SK-N-SH (cell line): ENCODE measurements at regions not wholly inside any gene's neighbourhood (a gene's known extent, or its start where the extent isn't known, plus 50 kb on each side); places are given as distances from the start of the nearest gene placed in this dataset.

Experiments used
- CTCF ChIA-PET: fragments of 300-600, 350-600 bp; formaldehyde crosslinking; extraction: SDS; loops from one replicate; lab custom pipeline; 2021; lab: Yijun Ruan, JAX
- POLR2A ChIA-PET: fragments of 350-600 bp; sonication (Branson Sonifier 250); formaldehyde crosslinking; extraction: SDS; loops from one replicate; lab custom pipeline; 2020; ENCODE audit warnings: antibody characterized with exemption, inconsistent platforms; lab: Yijun Ruan, JAX
- DNase-seq: peaks from one replicate; pipeline ENCODE4 v3.0.0; 2012
- H2AFZ ChIP-seq: fragments of 200-600 bp; sonication (generic); 2 replicates; pipeline ENCODE4 v1.8.1; 2016; ENCODE audit warnings: antibody characterized with exemption, mild to moderate bottlenecking, low read depth
- H3F3A ChIP-seq: fragments of 200-600 bp; sonication (generic); replicated peaks from 2 replicates; pipeline ENCODE3; 2016; ENCODE audit warnings: antibody characterized with exemption, mild to moderate bottlenecking; ENCODE audit not compliant: insufficient read depth
- H3K27ac ChIP-seq, 2 experiments: fragments of 200-500 bp in 1 of 2; fragments of 200-600 bp in 1 of 2; sonication (Bioruptor generic) in 1 of 2; sonication (generic), shearing (Covaris generic) in 1 of 2; 2 replicates each; pipeline versions ENCODE4 v1.5.1 to v1.6.1; 2014 to 2016; ENCODE audit warnings: low read depth in 2 of 2, inconsistent platforms in 1 of 2, low read length in 1 of 2, mild to moderate bottlenecking in 1 of 2, mixed read lengths in 1 of 2
- H3K27me3 ChIP-seq: fragments of 200-600 bp; sonication (generic), shearing (Covaris generic); 2 replicates; pipeline ENCODE4 v1.6.1; 2016; ENCODE audit warnings: mixed run types; ENCODE audit not compliant: insufficient read depth
- H3K36me3 ChIP-seq, 2 experiments: fragments of 200-500 bp in 1 of 2; fragments of 200-600 bp in 1 of 2; sonication (Bioruptor generic) in 1 of 2; sonication (generic) in 1 of 2; replicated peaks in 1 of 2; 2 replicates each; pipeline versions ENCODE3 to v1.5.1; 2014 to 2016; ENCODE audit warnings: low read length in 1 of 2, mild to moderate bottlenecking in 1 of 2; ENCODE audit not compliant: insufficient read depth in 2 of 2, control insufficient read depth in 1 of 2
- H3K4me1 ChIP-seq, 2 experiments: fragments of 200-500 bp in 1 of 2; fragments of 200-600 bp in 1 of 2; sonication (Bioruptor generic) in 1 of 2; sonication (generic), shearing (Covaris generic) in 1 of 2; 2 replicates each; pipeline versions ENCODE4 v1.5.1 to v1.6.1; 2014 to 2016; ENCODE audit warnings: low read depth in 1 of 2, low read length in 1 of 2, mixed run types in 1 of 2; ENCODE audit not compliant: insufficient read depth in 2 of 2, control insufficient read depth in 1 of 2
- H3K4me2 ChIP-seq: fragments of 200-600 bp; sonication (generic), shearing (Covaris generic); 2 replicates; pipeline ENCODE4 v1.6.1; 2017; ENCODE audit warnings: mixed run types
- H3K4me3 ChIP-seq, 2 experiments: fragments of 200-500 bp in 1 of 2; fragments of 200-600 bp in 1 of 2; sonication (Bioruptor generic) in 1 of 2; sonication (generic), shearing (Covaris generic) in 1 of 2; 2 replicates each; pipeline versions ENCODE4 v1.5.1 to v1.8.1; 2014 to 2016; ENCODE audit warnings: low read depth in 2 of 2, inconsistent platforms in 1 of 2, low read length in 1 of 2, mild to moderate bottlenecking in 1 of 2, mixed read lengths in 1 of 2, moderate library complexity in 1 of 2
- H3K79me2 ChIP-seq: fragments of 200-600 bp; sonication (generic); 2 replicates; pipeline ENCODE4 v1.8.1; 2017; ENCODE audit warnings: mild to moderate bottlenecking; ENCODE audit not compliant: insufficient read depth
- H3K9ac ChIP-seq: fragments of 200-600 bp; sonication (generic); 2 replicates; pipeline ENCODE4 v1.6.1; 2017; ENCODE audit warnings: mixed run types
- H3K9me2 ChIP-seq: fragments of 200-600 bp; sonication (generic); 2 replicates; pipeline ENCODE4 v1.6.1; 2017; ENCODE audit warnings: mixed run types
- H3K9me3 ChIP-seq: fragments of 200-600 bp; sonication (generic); 2 replicates; pipeline ENCODE4 v1.6.1; 2017; ENCODE audit warnings: mixed run types, mild to moderate bottlenecking, moderate library complexity
- H4K20me1 ChIP-seq: fragments of 200-600 bp; sonication (generic); 2 replicates; pipeline ENCODE4 v1.6.1; 2017; ENCODE audit warnings: mild to moderate bottlenecking, mixed run types; ENCODE audit not compliant: insufficient read depth
- ELF1 ChIP-seq: IDR thresholded peaks from 2 replicates; pipeline ENCODE4 v1.4.0; 2012
- EZH2phosphoT487 ChIP-seq: fragments of 200-600 bp; sonication (generic); IDR thresholded peaks from 2 replicates; pipeline ENCODE4 v1.6.1; 2017; ENCODE audit warnings: low read depth, mixed run types, mild to moderate bottlenecking, antibody characterized with exemption, moderate library complexity, borderline replicate concordance
- FOXM1 ChIP-seq: IDR thresholded peaks from 2 replicates; pipeline ENCODE4 v1.4.0; 2012; ENCODE audit warnings: low read depth, mild to moderate bottlenecking
- GATA2 ChIP-seq: sonication (generic); formaldehyde crosslinking; IDR thresholded peaks from 2 replicates; pipeline ENCODE4 v1.5.0; 2020; ENCODE audit warnings: mild to moderate bottlenecking, missing genetic modification reagents
- IRF3 ChIP-seq: fragments of 150-350 bp; IDR thresholded peaks from 2 replicates; pipeline ENCODE4 v1.6.1; 2016; ENCODE audit warnings: mild to moderate bottlenecking, low read depth, low read length
- JUND ChIP-seq: IDR thresholded peaks from 2 replicates; pipeline ENCODE4 v1.4.0; 2012
- MEF2A ChIP-seq: IDR thresholded peaks from 2 replicates; pipeline ENCODE4 v1.4.0; 2012; ENCODE audit warnings: low read depth, borderline replicate concordance
- MXI1 ChIP-seq: IDR thresholded peaks from 2 replicates; pipeline ENCODE4 v1.6.1; 2012; ENCODE audit warnings: mild to moderate bottlenecking, low read depth, low read length, improper control_type of control experiment
- NFIC ChIP-seq: IDR thresholded peaks from 2 replicates; pipeline ENCODE4 v1.4.0; 2012; ENCODE audit warnings: borderline replicate concordance
- NRF1 ChIP-seq: IDR thresholded peaks from 2 replicates; pipeline ENCODE4 v1.6.1; 2012; ENCODE audit warnings: low read depth, mild to moderate bottlenecking, low read length
- PBX3 ChIP-seq: IDR thresholded peaks from 2 replicates; pipeline ENCODE4; 2012
- POLR2AphosphoS5 ChIP-seq: IDR thresholded peaks from 2 replicates; pipeline ENCODE4 v1.6.1; 2012; ENCODE audit warnings: low read depth, low read length
- RXRA ChIP-seq: IDR thresholded peaks from 2 replicates; pipeline ENCODE4 v1.4.0; 2012; ENCODE audit warnings: low read depth, mild to moderate bottlenecking, borderline replicate concordance
- SMC3 ChIP-seq: IDR thresholded peaks from 2 replicates; pipeline ENCODE4 v1.6.1; 2012; ENCODE audit warnings: low read depth, low read length, improper control_type of control experiment
- TEAD4 ChIP-seq: IDR thresholded peaks from 2 replicates; pipeline ENCODE4 v1.4.0; 2012; ENCODE audit warnings: mild to moderate bottlenecking, borderline replicate concordance; ENCODE audit not compliant: insufficient read depth
- WGBS: methylation state at CpG from one replicate; pipeline ENCODE4 v1.1.6; 2017; ENCODE audit warnings: low lambda C conversion rate; 5-methylcytosine and 5-hydroxymethylcytosine counted together
- TF ChIP-seq, protein P1 (sequence below): IDR thresholded peaks from 2 replicates; pipeline ENCODE4 v1.6.1; 2012; ENCODE audit warnings: mild to moderate bottlenecking, low read depth, low read length, moderate library complexity
- TF ChIP-seq, protein P2 (sequence below): IDR thresholded peaks from 2 replicates; pipeline ENCODE4 v1.4.0; 2012; ENCODE audit warnings: low read depth, borderline replicate concordance
- TF ChIP-seq, protein P3 (sequence below): fragments of 200-600 bp; sonication (generic); IDR thresholded peaks from 2 replicates; pipeline ENCODE4 v1.6.1; 2017; ENCODE audit warnings: antibody characterized with exemption, mild to moderate bottlenecking, moderate library complexity
- TF ChIP-seq, protein P4 (sequence below): IDR thresholded peaks from 2 replicates; pipeline ENCODE4 v1.4.0; 2012; ENCODE audit warnings: low read depth
- TF ChIP-seq, protein P5 (sequence below): fragments of 150-350 bp; IDR thresholded peaks from 2 replicates; pipeline ENCODE4 v1.6.1; 2017; ENCODE audit warnings: antibody characterized with exemption, low read length, low read depth, borderline replicate concordance

DNA sequence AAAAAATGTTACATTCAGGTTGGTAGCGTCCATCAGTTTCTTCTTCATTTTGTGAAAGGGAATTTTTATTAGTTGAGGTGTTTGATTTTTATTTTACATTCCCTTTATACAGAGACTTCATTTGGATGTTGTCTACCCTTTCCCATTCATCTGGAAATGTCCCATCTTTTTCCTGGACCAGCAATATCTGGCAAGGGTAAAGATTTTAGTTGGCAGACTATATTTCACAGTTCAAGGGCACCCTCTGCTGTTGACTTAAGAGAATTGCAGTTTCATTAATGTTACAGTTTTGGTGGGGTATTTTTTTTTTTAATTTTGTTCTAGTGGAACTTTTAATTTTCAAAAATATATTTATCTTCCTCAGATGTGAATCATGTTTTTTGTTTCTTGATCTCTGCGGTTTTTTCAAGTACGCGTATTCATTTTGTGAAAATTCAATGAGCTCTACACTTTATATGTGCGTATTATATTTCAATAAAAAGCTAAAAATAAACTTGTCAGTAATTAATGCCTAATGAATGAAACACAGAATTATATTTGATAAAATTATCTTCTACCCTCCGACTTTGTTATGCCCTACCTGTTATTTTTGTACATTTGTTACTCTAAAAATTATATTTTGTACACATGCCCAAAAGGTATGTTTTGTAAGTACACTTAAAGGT, 97.9 kb upstream of the KLF14 start (continued):
- TF ChIP-seq, protein P1, sequence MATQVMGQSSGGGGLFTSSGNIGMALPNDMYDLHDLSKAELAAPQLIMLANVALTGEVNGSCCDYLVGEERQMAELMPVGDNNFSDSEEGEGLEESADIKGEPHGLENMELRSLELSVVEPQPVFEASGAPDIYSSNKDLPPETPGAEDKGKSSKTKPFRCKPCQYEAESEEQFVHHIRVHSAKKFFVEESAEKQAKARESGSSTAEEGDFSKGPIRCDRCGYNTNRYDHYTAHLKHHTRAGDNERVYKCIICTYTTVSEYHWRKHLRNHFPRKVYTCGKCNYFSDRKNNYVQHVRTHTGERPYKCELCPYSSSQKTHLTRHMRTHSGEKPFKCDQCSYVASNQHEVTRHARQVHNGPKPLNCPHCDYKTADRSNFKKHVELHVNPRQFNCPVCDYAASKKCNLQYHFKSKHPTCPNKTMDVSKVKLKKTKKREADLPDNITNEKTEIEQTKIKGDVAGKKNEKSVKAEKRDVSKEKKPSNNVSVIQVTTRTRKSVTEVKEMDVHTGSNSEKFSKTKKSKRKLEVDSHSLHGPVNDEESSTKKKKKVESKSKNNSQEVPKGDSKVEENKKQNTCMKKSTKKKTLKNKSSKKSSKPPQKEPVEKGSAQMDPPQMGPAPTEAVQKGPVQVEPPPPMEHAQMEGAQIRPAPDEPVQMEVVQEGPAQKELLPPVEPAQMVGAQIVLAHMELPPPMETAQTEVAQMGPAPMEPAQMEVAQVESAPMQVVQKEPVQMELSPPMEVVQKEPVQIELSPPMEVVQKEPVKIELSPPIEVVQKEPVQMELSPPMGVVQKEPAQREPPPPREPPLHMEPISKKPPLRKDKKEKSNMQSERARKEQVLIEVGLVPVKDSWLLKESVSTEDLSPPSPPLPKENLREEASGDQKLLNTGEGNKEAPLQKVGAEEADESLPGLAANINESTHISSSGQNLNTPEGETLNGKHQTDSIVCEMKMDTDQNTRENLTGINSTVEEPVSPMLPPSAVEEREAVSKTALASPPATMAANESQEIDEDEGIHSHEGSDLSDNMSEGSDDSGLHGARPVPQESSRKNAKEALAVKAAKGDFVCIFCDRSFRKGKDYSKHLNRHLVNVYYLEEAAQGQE, result no peak
- TF ChIP-seq IRF3, result no peak
- TF ChIP-seq GATA2 (CRISPR knock-in tag), result no peak
- no peak for TF ChIP-seq RXRA
- no peak for TF ChIP-seq FOXM1
- no peak for TF ChIP-seq EZH2phosphoT487

GRCh38 chr7:130838738-130839137, 104.7 kb upstream of the KLF14 start:
- 11% methylated on average over 1 of the region's 1 CpG for WGBS
- Histone ChIP-seq H3K9me3 (no peaks in the 10 kb centered on the region), H3K4me1 (peaks cover 0 to 14% of the 10 kb centered on the region in 2 experiments; a peak in 2 of 4 replicates), H3K9ac (peak overlapping the region; percentile 48; the same call in 1 of the 2 replicates), H3K79me2 (no peaks in the 10 kb centered on the region), H3K9me2 (no peaks in the 10 kb centered on the region), H3K4me2 (peak overlapping the region; percentile 35; the same call in 1 of the 2 replicates), H2AFZ (no peak overlapping the region), H3K27me3 (no peaks in the 10 kb centered on the region), H3K27ac (peak overlapping the region in 1 of 2 experiments; percentile 87; a peak in 2 of 4 replicates), H3F3A (peaks cover 22% of the 10 kb centered on the region), H3K36me3 (no peaks in the 10 kb centered on the region), H3K4me3 (no peak overlapping the region), H4K20me1 (no peaks in the 10 kb centered on the region)
- DNase-seq, result no peak
- ChIA-PET POLR2A (no interaction called here), CTCF (no interaction called here)
- TF ChIP-seq FOXM1 (peak; percentile 97), RXRA (peak; percentile 83; the same call in 1 of the 2 replicates), MXI1 (no peak), ELF1 (no peak; the same call in 1 of the 2 replicates), SMC3 (no peak), MEF2A (peak; percentile 75; the same call in 1 of the 2 replicates), PBX3 (peak; percentile 92), TEAD4 (peak; percentile 98), NRF1 (no peak), NFIC (peak; percentile 87), JUND (peak; percentile 97), POLR2AphosphoS5 (peak; percentile 95; the same call in 1 of the 2 replicates)
- TF ChIP-seq, protein P2, sequence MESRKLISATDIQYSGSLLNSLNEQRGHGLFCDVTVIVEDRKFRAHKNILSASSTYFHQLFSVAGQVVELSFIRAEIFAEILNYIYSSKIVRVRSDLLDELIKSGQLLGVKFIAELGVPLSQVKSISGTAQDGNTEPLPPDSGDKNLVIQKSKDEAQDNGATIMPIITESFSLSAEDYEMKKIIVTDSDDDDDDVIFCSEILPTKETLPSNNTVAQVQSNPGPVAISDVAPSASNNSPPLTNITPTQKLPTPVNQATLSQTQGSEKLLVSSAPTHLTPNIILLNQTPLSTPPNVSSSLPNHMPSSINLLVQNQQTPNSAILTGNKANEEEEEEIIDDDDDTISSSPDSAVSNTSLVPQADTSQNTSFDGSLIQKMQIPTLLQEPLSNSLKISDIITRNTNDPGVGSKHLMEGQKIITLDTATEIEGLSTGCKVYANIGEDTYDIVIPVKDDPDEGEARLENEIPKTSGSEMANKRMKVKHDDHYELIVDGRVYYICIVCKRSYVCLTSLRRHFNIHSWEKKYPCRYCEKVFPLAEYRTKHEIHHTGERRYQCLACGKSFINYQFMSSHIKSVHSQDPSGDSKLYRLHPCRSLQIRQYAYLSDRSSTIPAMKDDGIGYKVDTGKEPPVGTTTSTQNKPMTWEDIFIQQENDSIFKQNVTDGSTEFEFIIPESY, result peak; percentile 75
- TF ChIP-seq, protein P3, sequence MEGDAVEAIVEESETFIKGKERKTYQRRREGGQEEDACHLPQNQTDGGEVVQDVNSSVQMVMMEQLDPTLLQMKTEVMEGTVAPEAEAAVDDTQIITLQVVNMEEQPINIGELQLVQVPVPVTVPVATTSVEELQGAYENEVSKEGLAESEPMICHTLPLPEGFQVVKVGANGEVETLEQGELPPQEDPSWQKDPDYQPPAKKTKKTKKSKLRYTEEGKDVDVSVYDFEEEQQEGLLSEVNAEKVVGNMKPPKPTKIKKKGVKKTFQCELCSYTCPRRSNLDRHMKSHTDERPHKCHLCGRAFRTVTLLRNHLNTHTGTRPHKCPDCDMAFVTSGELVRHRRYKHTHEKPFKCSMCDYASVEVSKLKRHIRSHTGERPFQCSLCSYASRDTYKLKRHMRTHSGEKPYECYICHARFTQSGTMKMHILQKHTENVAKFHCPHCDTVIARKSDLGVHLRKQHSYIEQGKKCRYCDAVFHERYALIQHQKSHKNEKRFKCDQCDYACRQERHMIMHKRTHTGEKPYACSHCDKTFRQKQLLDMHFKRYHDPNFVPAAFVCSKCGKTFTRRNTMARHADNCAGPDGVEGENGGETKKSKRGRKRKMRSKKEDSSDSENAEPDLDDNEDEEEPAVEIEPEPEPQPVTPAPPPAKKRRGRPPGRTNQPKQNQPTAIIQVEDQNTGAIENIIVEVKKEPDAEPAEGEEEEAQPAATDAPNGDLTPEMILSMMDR, result no peak
- TF ChIP-seq, protein P4, sequence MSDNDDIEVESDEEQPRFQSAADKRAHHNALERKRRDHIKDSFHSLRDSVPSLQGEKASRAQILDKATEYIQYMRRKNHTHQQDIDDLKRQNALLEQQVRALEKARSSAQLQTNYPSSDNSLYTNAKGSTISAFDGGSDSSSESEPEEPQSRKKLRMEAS, result peak; percentile 81
- TF ChIP-seq, protein P5, sequence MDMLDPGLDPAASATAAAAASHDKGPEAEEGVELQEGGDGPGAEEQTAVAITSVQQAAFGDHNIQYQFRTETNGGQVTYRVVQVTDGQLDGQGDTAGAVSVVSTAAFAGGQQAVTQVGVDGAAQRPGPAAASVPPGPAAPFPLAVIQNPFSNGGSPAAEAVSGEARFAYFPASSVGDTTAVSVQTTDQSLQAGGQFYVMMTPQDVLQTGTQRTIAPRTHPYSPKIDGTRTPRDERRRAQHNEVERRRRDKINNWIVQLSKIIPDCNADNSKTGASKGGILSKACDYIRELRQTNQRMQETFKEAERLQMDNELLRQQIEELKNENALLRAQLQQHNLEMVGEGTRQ, result no peak
